SK-N-SH (cell line): ENCODE measurements at regions not wholly inside any gene's neighbourhood (a gene's known extent, or its start where the extent isn't known, plus 50 kb on each side); places are given as distances from the start of the nearest gene placed in this dataset.

ENCODE experiments used
- CTCF ChIA-PET: fragments of 300-600, 350-600 bp; formaldehyde crosslinking; extraction: SDS; loops from one replicate; lab custom pipeline; 2021; lab: Yijun Ruan, JAX
- POLR2A ChIA-PET: fragments of 350-600 bp; sonication (Branson Sonifier 250); formaldehyde crosslinking; extraction: SDS; loops from one replicate; lab custom pipeline; 2020; ENCODE audit warnings: antibody characterized with exemption, inconsistent platforms; lab: Yijun Ruan, JAX
- DNase-seq: peaks from one replicate; pipeline ENCODE4 v3.0.0; 2012
- H2AFZ ChIP-seq: fragments of 200-600 bp; sonication (generic); 2 replicates; pipeline ENCODE4 v1.8.1; 2016; ENCODE audit warnings: antibody characterized with exemption, mild to moderate bottlenecking, low read depth
- H3F3A ChIP-seq: fragments of 200-600 bp; sonication (generic); replicated peaks from 2 replicates; pipeline ENCODE3; 2016; ENCODE audit warnings: antibody characterized with exemption, mild to moderate bottlenecking; ENCODE audit not compliant: insufficient read depth
- H3K27ac ChIP-seq, 2 experiments: fragments of 200-500 bp in 1 of 2; fragments of 200-600 bp in 1 of 2; sonication (Bioruptor generic) in 1 of 2; sonication (generic), shearing (Covaris generic) in 1 of 2; 2 replicates each; pipeline versions ENCODE4 v1.5.1 to v1.6.1; 2014 to 2016; ENCODE audit warnings: low read depth in 2 of 2, inconsistent platforms in 1 of 2, low read length in 1 of 2, mild to moderate bottlenecking in 1 of 2, mixed read lengths in 1 of 2
- H3K27me3 ChIP-seq: fragments of 200-600 bp; sonication (generic), shearing (Covaris generic); 2 replicates; pipeline ENCODE4 v1.6.1; 2016; ENCODE audit warnings: mixed run types; ENCODE audit not compliant: insufficient read depth
- H3K36me3 ChIP-seq, 2 experiments: fragments of 200-500 bp in 1 of 2; fragments of 200-600 bp in 1 of 2; sonication (Bioruptor generic) in 1 of 2; sonication (generic) in 1 of 2; replicated peaks in 1 of 2; 2 replicates each; pipeline versions ENCODE3 to v1.5.1; 2014 to 2016; ENCODE audit warnings: low read length in 1 of 2, mild to moderate bottlenecking in 1 of 2; ENCODE audit not compliant: insufficient read depth in 2 of 2, control insufficient read depth in 1 of 2
- H3K4me1 ChIP-seq, 2 experiments: fragments of 200-500 bp in 1 of 2; fragments of 200-600 bp in 1 of 2; sonication (Bioruptor generic) in 1 of 2; sonication (generic), shearing (Covaris generic) in 1 of 2; 2 replicates each; pipeline versions ENCODE4 v1.5.1 to v1.6.1; 2014 to 2016; ENCODE audit warnings: low read depth in 1 of 2, low read length in 1 of 2, mixed run types in 1 of 2; ENCODE audit not compliant: insufficient read depth in 2 of 2, control insufficient read depth in 1 of 2
- H3K4me2 ChIP-seq: fragments of 200-600 bp; sonication (generic), shearing (Covaris generic); 2 replicates; pipeline ENCODE4 v1.6.1; 2017; ENCODE audit warnings: mixed run types
- H3K4me3 ChIP-seq, 2 experiments: fragments of 200-500 bp in 1 of 2; fragments of 200-600 bp in 1 of 2; sonication (Bioruptor generic) in 1 of 2; sonication (generic), shearing (Covaris generic) in 1 of 2; 2 replicates each; pipeline versions ENCODE4 v1.5.1 to v1.8.1; 2014 to 2016; ENCODE audit warnings: low read depth in 2 of 2, inconsistent platforms in 1 of 2, low read length in 1 of 2, mild to moderate bottlenecking in 1 of 2, mixed read lengths in 1 of 2, moderate library complexity in 1 of 2
- H3K79me2 ChIP-seq: fragments of 200-600 bp; sonication (generic); 2 replicates; pipeline ENCODE4 v1.8.1; 2017; ENCODE audit warnings: mild to moderate bottlenecking; ENCODE audit not compliant: insufficient read depth
- H3K9ac ChIP-seq: fragments of 200-600 bp; sonication (generic); 2 replicates; pipeline ENCODE4 v1.6.1; 2017; ENCODE audit warnings: mixed run types
- H3K9me2 ChIP-seq: fragments of 200-600 bp; sonication (generic); 2 replicates; pipeline ENCODE4 v1.6.1; 2017; ENCODE audit warnings: mixed run types
- H3K9me3 ChIP-seq: fragments of 200-600 bp; sonication (generic); 2 replicates; pipeline ENCODE4 v1.6.1; 2017; ENCODE audit warnings: mixed run types, mild to moderate bottlenecking, moderate library complexity
- H4K20me1 ChIP-seq: fragments of 200-600 bp; sonication (generic); 2 replicates; pipeline ENCODE4 v1.6.1; 2017; ENCODE audit warnings: mild to moderate bottlenecking, mixed run types; ENCODE audit not compliant: insufficient read depth
- EZH2phosphoT487 ChIP-seq: fragments of 200-600 bp; sonication (generic); IDR thresholded peaks from 2 replicates; pipeline ENCODE4 v1.6.1; 2017; ENCODE audit warnings: low read depth, mixed run types, mild to moderate bottlenecking, antibody characterized with exemption, moderate library complexity, borderline replicate concordance
- FOXM1 ChIP-seq: IDR thresholded peaks from 2 replicates; pipeline ENCODE4 v1.4.0; 2012; ENCODE audit warnings: low read depth, mild to moderate bottlenecking
- IRF3 ChIP-seq: fragments of 150-350 bp; IDR thresholded peaks from 2 replicates; pipeline ENCODE4 v1.6.1; 2016; ENCODE audit warnings: mild to moderate bottlenecking, low read depth, low read length
- MXI1 ChIP-seq: IDR thresholded peaks from 2 replicates; pipeline ENCODE4 v1.6.1; 2012; ENCODE audit warnings: mild to moderate bottlenecking, low read depth, low read length, improper control_type of control experiment
- NFIC ChIP-seq: IDR thresholded peaks from 2 replicates; pipeline ENCODE4 v1.4.0; 2012; ENCODE audit warnings: borderline replicate concordance
- PBX3 ChIP-seq: IDR thresholded peaks from 2 replicates; pipeline ENCODE4; 2012
- RAD21 ChIP-seq: IDR thresholded peaks from 2 replicates; pipeline ENCODE4 v1.6.1; 2012; ENCODE audit warnings: mild to moderate bottlenecking, low read length
- RFX5 ChIP-seq: IDR thresholded peaks from 2 replicates; pipeline ENCODE4 v1.6.1; 2012; ENCODE audit warnings: mild to moderate bottlenecking, improper control_type of control experiment, low read length
- RXRA ChIP-seq: IDR thresholded peaks from 2 replicates; pipeline ENCODE4 v1.4.0; 2012; ENCODE audit warnings: low read depth, mild to moderate bottlenecking, borderline replicate concordance
- TEAD4 ChIP-seq: IDR thresholded peaks from 2 replicates; pipeline ENCODE4 v1.4.0; 2012; ENCODE audit warnings: mild to moderate bottlenecking, borderline replicate concordance; ENCODE audit not compliant: insufficient read depth
- ZBTB33 ChIP-seq: IDR thresholded peaks from 2 replicates; pipeline ENCODE4 v1.4.0; 2012; ENCODE audit warnings: low read depth, borderline replicate concordance
- WGBS: methylation state at CpG from one replicate; pipeline ENCODE4 v1.1.6; 2017; ENCODE audit warnings: low lambda C conversion rate; 5-methylcytosine and 5-hydroxymethylcytosine counted together

GRCh38 chr1:58905628-58906221 is 121.9 kb upstream of the JUN start:
- DNase-seq: no peak
- H3K4me2 ChIP-seq: no peak overlapping the region
- no peak overlapping the region for H3K9ac ChIP-seq
- no peaks in the 10 kb centered on the region for H3K9me3 ChIP-seq
- CTCF ChIA-PET: interaction anchor here (1.5 kb wide), 1 partner anchor 11 kb away, joined by 3 read pairs; no protein-coding TSS in a partner anchor
- no peaks in the 10 kb centered on the region for H3K9me2 ChIP-seq
- H3K27me3 ChIP-seq: no peaks in the 10 kb centered on the region
- H3K79me2 ChIP-seq: no peaks in the 10 kb centered on the region
- H4K20me1 ChIP-seq: no peaks in the 10 kb centered on the region
- H3F3A ChIP-seq: peaks cover 45% of the 10 kb centered on the region
- peaks cover 6 to 32% of the 10 kb centered on the region in 2 experiments; a peak in 3 of 4 replicates for H3K4me1 ChIP-seq
- peak overlapping the region; percentile 12; the same call in 1 of the 2 replicates for H2AFZ ChIP-seq
- no peak overlapping the region for H3K27ac ChIP-seq
- POLR2A ChIA-PET: no interaction called here
- 89% methylated on average over 3 of the region's 3 CpGs for WGBS
- no peaks in the 10 kb centered on the region for H3K36me3 ChIP-seq
- peak; percentile 75 for TF ChIP-seq NFIC
- TF ChIP-seq EZH2phosphoT487: no peak
- TF ChIP-seq, all 33 proteins: peak for 1
- no peak overlapping the region for H3K4me3 ChIP-seq

- Histone ChIP-seq H3K27me3 (no peaks in the 10 kb centered on the region), H3K4me3 (no peak overlapping the region), H3K27ac (peak overlapping the region in 1 of 2 experiments; percentile 73; a peak in 1 of 4 replicates), H3K36me3 (no peaks in the 10 kb centered on the region), H3F3A (peaks cover 34% of the 10 kb centered on the region), H2AFZ (no peak overlapping the region), H3K4me1 (peaks cover 6 to 32% of the 10 kb centered on the region in 2 experiments; a peak in 3 of 4 replicates), H3K79me2 (no peaks in the 10 kb centered on the region), H4K20me1 (no peaks in the 10 kb centered on the region)
- POLR2A ChIA-PET: no interaction called here
- CTCF ChIA-PET: interaction anchor here (1.1 kb wide), 1 partner anchor 12 kb away, joined by 3 read pairs; no protein-coding TSS in a partner anchor
- WGBS: 100% methylated on average over 3 of the region's 3 CpGs
- no peak for DNase-seq
- TF ChIP-seq FOXM1: no peak
- no peak for TF ChIP-seq RXRA
- no peak for TF ChIP-seq TEAD4
- TF ChIP-seq RFX5: no peak
- TF ChIP-seq IRF3: no peak
- no peak for TF ChIP-seq PBX3
- TF ChIP-seq MXI1: no peak
- TF ChIP-seq RAD21: no peak
- no peak for TF ChIP-seq ZBTB33
- TF ChIP-seq, all 33 proteins: peak for 0
- Histone ChIP-seq H3K9ac (no peak overlapping the region), H3K4me2 (no peak overlapping the region), H3K9me2 (no peaks in the 10 kb centered on the region), H3K9me3 (no peaks in the 10 kb centered on the region)
These were observed 123.6 kb upstream of the JUN start for GRCh38 chr1:58907398-58907797.
